HEK293 (cell line): ENCODE measurements at regions not wholly inside any gene's neighbourhood (a gene's known extent, or its start where the extent isn't known, plus 50 kb on each side); places are given as distances from the start of the nearest gene placed in this dataset.

ENCODE experiments used
- ELK4 ChIP-seq: IDR thresholded peaks from 2 replicates; pipeline ENCODE4 v1.6.1; 2011; ENCODE audit warnings: mild to moderate bottlenecking, low read depth, low read length, borderline replicate concordance
- RBAK ChIP-seq: fragments of 450-650 bp; formaldehyde crosslinking; IDR thresholded peaks from 2 replicates; pipeline ENCODE4 v1.5.1; 2016; ENCODE audit warnings: missing biosample characterization, missing genetic modification characterization
- ZNF292 ChIP-seq: fragments of 450-650 bp; formaldehyde crosslinking; IDR thresholded peaks from 2 replicates; pipeline ENCODE4 v1.5.1; 2016; ENCODE audit warnings: low read depth, missing biosample characterization, missing genetic modification characterization, borderline replicate concordance
- ZNF335 ChIP-seq: fragments of 450-650 bp; formaldehyde crosslinking; conservative IDR thresholded peaks from 2 replicates; pipeline ENCODE4 v1.5.1; 2016; ENCODE audit warnings: missing biosample characterization, missing genetic modification characterization

DNA sequence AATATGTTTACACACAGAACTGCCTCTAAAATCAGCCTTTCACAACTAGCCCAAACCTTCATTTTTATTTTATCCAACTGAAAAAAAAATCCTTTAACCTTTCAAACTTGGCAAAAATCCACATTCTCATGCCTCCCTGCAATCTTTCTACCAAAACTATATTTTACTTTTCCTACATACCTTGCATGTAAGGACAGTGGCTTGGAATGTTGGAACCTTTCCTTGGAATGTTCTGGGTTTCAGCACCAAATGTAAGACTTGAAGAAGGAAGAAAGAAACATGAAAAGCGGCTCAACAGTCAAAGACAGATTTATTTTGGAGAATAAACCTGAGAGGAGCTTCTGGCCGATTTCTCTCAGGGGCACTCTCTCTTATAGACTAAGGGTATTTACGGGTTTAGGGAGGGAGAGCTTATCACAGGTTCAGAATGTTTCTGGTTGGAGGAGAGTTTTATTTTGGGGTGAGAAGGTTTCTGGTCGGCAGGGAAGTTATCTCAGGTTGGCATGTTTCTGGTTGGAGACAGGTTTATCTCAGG is 79.7 kb downstream of the RRM2 start:
- TF ChIP-seq RBAK (tag by site-specific recombination) (no peak), ELK4 (no peak), ZNF292 (tag by site-specific recombination) (no peak), ZNF335 (tag by site-specific recombination) (no peak)
